AG09309 (cell line): ENCODE measurements at regions not wholly inside any gene's neighbourhood (a gene's known extent, or its start where the extent isn't known, plus 50 kb on each side); places are given as distances from the start of the nearest gene placed in this dataset.

Experiments used
- DNase-seq: peaks from one replicate; pipeline ENCODE4 v3.0.0-alpha.2; 2010; ENCODE audit warnings: low read depth
- H3K4me3 ChIP-seq: 2 replicates; pipeline ENCODE4 v1.5.1; 2011; ENCODE audit warnings: mild to moderate bottlenecking, low read depth, low read length, moderate library complexity; ENCODE audit not compliant: control insufficient read depth
- CTCF ChIP-seq: IDR thresholded peaks from 2 replicates; pipeline ENCODE4 v1.5.1; 2011; ENCODE audit warnings: mild to moderate bottlenecking, low read depth, low read length, inconsistent platforms; ENCODE audit not compliant: insufficient read depth, control insufficient read depth; ENCODE audit errors: missing control alignments

DNA sequence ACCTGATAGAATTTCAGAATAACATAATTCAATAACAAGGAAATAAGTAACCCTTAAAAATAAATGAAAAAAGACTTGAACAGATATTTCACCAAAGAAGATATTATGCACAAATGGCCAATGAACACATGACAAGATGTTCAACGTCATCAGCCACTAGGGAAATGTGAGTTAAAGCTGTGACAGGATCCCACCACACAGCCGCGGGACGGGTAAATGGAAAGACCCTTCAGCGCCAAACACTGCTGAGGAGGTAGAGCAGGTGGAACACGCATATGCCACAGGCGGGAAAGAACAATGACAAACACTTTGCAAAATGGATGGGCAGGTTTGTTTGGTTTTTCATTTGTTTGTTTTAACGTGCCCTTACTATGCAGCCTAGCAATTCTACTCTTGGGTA is 86.1 kb upstream of the RNF32 start:
- H3K4me3 ChIP-seq = no peak overlapping the region
- no peak for TF ChIP-seq CTCF
- no peak for DNase-seq

DNA sequence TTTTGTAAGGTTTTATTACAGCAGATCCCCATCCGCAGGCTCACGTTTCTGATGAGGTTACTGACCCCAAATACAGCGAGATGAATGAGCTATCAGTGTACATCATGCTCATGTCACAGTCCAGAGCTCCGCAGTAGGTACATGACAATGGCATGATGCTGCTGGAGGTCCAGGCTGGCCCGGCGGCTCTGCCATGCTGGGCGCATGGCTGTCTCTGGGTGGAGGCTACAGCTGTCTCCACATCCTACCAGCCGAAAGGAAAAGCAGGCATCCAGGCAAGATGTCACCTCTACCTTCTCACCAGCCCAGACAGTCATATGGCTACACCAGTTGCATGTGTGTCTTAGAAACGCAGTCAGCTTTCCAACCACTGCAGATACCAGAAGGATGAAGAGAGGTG is 90.9 kb upstream of the RNF32 start:
- DNase-seq = no peak
- H3K4me3 ChIP-seq = no peak overlapping the region
- TF ChIP-seq CTCF = no peak

GRCh38 chr7:156547884-156548561 is 92.6 kb upstream of the RNF32 start:
- DNase-seq = no peak
- no peak overlapping the region for H3K4me3 ChIP-seq
- no peak for TF ChIP-seq CTCF

DNA sequence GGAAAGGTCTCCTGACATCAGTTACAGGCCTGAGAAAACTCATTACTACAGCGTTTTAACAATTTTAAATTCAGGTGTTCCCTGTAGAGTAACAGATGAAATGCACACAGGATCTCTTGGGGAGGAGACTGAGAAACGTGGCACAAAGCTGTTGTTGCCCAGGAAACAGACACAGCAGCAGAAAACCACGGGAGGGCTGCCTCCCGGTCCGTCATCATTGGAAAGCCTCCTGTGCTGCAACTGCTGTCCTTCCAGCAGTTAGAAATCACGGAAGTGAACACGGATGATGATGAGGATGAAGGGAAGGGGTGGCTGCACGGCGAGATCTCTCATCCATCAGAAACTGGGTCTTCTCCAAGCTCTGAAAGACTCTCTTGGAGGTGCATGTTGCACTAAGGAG is 94.6 kb upstream of the RNF32 start:
- DNase-seq = no peak
- no peak overlapping the region for H3K4me3 ChIP-seq
- TF ChIP-seq CTCF = no peak

DNA sequence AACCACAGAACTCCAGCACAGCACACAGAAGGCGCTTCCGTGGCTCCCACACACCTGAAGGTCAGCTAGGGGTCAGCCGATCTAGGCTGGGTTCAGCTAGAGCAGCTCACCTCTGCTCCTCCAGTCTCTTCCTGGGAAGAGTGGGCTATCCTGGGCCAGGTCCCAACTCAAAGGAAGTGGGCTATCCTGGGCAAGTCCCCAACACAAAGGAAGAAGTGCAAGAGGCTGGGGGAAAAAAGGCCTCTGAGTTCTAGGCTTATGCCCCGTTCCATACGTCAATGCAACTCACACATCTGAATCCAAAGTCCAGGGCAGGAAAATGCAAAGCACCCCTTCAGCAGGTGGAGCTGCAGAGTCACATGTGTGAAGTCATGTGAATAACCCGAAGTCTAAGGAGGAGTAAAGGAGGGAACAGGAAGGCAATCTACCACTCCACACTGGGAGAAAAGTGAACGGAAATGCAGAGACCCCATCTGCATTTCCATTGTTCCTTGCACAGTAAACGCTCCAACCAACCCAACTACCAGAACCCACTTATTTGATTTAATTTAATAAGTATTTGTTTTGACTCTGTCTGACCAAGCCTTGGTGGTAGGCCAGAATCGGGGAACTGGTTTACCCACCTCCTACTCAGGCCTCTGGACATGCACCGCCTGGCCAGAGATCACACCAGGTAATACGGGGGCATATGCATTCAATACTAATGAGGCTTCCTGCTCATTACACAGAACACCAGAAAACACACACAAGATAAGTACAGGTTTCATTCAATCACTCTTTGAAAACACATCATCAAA is 95.5 kb upstream of the RNF32 start:
- DNase-seq = no peak
- H3K4me3 ChIP-seq = no peak overlapping the region
- no peak for TF ChIP-seq CTCF

GRCh38 chr7:156543699-156544598 is 96.6 kb upstream of the RNF32 start:
- DNase-seq = no peak
- no peak overlapping the region for H3K4me3 ChIP-seq
- no peak for TF ChIP-seq CTCF
